D721Med (cell line): ENCODE measurements at regions not wholly inside any gene's neighbourhood (a gene's known extent, or its start where the extent isn't known, plus 50 kb on each side); places are given as distances from the start of the nearest gene placed in this dataset.

Experiments used
- DNase-seq: peaks from one replicate; pipeline ENCODE4 v3.0.0; 2011; ENCODE audit warnings: low spot score; ENCODE audit not compliant: insufficient read length
- FAIRE-seq: peaks from 2 replicates; lab custom pipeline; 2011; peaks lifted over from hg19 to GRCh38; lab: Jason Lieb, UNC
- CTCF ChIP-seq: IDR thresholded peaks from 2 replicates; pipeline ENCODE4 v1.5.1; 2012; ENCODE audit warnings: mild to moderate bottlenecking, control low read depth; ENCODE audit not compliant: insufficient read depth; ENCODE audit errors: missing control alignments

- DNase-seq (no peak), FAIRE-seq (no peak)
- TF ChIP-seq CTCF, result no peak
These were observed 819.2 kb downstream of the NLGN4Y start for GRCh38 chrY:15343522-15343921.

DNA sequence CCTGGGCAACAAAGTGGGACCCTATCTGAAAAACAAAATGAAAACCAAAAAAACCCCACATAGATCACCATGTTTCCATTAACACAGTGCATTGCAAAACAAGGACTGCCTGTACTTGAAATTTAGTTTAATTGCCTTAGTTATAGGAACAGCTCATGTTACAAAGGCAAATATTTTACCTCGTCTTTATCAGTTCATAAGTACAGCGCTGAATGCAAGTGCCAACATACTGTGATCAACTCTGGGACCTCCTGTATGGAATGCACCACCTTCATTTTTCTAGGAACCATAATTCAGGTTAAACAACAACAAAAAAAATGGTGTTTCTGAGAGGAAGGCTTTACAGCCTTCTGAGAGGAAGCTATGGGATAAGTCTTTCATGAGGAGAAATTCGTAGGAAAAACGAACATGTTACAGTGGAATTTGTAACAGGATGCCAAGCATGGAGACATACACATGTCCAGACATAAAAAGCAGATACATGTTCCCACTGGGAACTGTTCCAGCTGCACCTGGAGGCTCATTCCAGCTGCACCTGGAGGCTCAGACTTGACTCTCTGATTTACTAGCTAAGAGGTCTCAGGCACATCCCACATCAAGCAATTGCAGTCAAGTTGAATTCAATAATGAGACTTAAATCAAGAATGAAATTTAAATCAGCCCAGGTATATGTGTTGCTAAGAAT, 821.3 kb downstream of the NLGN4Y start:
- FAIRE-seq (no peak), DNase-seq (no peak)
- no peak for TF ChIP-seq CTCF

DNA sequence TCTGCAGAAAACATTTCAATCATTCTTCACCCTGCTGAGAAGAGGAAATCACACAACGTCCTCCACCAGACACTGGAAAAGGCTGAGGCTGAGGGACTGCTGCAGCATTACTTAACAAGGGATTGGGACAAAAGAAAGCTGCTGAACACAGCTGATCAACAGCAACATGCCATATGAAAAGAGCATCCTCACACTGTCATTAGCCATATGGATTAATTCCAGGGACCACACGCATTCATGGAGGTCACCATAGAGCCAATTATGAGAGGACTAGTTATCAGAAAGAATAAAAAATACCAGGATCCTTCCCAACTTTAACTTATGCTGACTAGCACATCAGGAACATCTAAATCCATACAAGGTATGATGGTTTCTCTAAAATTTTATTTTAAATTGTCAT, 825.0 kb downstream of the NLGN4Y start:
- FAIRE-seq (no peak), DNase-seq (no peak)
- no peak for TF ChIP-seq CTCF

- DNase-seq (no peak), FAIRE-seq (no peak)
- TF ChIP-seq CTCF, result no peak
These were observed 831.0 kb downstream of the NLGN4Y start for GRCh38 chrY:15355321-15355720.

DNA sequence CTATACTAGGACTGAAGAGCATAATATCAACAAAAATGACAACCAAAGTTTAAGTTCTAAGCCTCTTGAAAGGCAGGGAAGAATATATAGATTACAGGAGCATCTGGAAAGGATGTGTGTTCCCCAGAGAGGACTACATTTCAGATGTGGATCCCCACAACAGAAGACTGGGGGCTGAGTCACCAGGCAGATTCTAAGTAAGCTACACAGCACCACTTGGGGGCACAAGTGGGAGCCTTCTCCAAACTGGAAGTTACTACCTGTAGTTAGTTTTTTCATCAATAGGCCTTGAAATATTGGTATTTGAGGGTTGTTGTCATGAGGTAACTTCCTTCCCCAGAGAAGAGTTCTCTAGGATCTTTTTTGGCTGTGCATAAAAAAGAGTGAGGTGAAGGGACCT, 836.1 kb downstream of the NLGN4Y start:
- DNase-seq (no peak), FAIRE-seq (no peak)
- TF ChIP-seq CTCF, result no peak

DNA sequence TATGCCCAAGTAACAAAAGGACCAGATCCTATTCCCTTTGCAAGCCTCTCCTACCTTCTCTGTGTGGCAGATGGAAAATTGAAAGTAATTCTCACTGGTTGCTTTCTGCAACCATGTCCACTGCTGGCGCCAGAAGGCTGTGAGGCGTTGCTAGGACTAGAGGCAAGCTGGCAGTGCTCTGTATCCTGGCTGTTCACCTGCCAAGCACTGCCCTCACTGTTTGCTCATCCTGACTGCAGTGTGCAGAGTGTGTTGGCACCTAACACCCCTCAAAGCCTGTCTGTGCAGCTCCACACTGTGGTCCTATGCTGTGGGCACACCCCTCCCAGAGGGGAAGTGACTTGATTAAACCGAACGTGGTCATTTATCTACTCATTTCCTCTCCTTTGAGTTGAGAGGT, 840.7 kb downstream of the NLGN4Y start:
- no peak for FAIRE-seq
- no peak for DNase-seq
- no peak for TF ChIP-seq CTCF

DNA sequence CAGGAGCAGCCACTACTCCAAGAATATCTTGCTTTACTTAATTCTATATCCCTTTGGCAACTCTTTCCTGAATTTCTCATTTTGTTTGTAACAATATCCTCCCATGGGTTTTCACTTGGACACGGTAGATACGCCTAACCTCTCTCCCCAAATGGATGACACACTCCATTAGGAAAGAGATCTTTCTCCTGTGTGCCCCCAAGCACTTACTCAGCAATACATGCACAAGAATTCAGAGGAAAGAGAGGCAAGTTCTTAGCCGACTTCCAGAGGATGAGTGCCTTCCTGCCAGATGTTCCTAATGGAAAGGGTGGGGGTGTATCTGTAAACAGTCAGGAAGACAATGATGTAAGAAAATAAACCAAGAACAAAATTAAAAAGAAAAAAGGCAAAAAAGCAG, 844.5 kb downstream of the NLGN4Y start:
- no peak for FAIRE-seq
- TF ChIP-seq CTCF, result no peak
- DNase-seq, result no peak
